Left colon (tissue), 2 donors: ENCODE measurements at regions not wholly inside any gene's neighbourhood (a gene's known extent, or its start where the extent isn't known, plus 50 kb on each side); places are given as distances from the start of the nearest gene placed in this dataset.

Experiments
- ATAC-seq: fragments of 200-7000 bp; cut with Tn5 transposase; one replicate; pipeline ENCODE4 v1.9.1; 2020; ENCODE audit warnings: mild to moderate bottlenecking, moderate library complexity
- DNase-seq, 2 donors: peaks; one replicate each; pipeline ENCODE4 v3.0.0-alpha.2; 2020
- intact Hi-C, 2 donors: fragments of 100-400 bp; cut with DNase I in 1 of 2; cut with micrococcal nuclease in 1 of 2; formaldehyde crosslinking; loops; one replicate each; pipeline versions ENCODE4 v1.11.2 to v1.14.0; 2022; cut with DNase I, micrococcal nuclease
- donor health status: DM: no; HTN: no; CAD: no.
- donor health status: DM: yes; HTN: yes; CAD: no.

DNA sequence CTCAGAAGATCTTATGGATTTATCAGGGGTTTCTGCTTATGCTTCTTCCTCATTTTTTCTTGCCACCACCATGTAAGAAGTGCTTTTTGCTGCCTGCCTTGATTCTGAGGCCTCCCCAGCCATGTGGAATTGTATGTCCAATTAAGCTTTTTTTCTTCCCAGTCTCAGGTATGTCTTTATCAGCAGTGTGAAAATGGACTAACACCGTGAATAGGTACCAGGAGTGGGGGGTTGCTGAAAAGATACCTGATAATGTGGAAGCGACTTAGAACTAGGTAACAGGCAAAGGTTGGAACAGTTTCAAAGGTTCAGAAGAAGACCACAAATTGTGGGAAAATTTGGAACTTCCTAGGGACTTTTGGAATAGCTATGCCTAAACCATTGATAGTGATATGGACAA is 1222.5 kb upstream of the NUDT12 start:
- DNase-seq: no peak
- intact Hi-C loops: no loop called here
- no peak for ATAC-seq

DNA sequence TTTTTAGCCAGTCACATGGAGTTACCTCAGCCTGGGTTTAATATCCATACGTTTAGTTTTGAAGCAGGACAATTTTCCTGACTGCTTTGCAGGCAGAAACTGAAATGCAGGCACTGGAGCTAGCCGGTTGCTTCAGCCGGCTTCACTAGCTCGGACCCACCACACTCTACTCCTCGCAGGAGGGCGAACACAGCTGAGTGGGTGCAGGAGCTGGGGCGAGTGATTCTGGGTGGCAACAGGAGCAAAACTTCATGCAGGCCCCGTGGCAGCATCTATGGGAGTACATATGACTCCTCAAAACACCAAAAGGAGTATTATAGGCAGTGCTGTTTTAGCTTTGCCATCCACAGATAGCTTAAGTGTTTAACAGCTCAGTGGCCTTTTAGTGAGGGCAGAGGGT is 1211.8 kb upstream of the NUDT12 start:
- no peak for ATAC-seq
- DNase-seq: no peak
- intact Hi-C loops: no loop called here

DNA sequence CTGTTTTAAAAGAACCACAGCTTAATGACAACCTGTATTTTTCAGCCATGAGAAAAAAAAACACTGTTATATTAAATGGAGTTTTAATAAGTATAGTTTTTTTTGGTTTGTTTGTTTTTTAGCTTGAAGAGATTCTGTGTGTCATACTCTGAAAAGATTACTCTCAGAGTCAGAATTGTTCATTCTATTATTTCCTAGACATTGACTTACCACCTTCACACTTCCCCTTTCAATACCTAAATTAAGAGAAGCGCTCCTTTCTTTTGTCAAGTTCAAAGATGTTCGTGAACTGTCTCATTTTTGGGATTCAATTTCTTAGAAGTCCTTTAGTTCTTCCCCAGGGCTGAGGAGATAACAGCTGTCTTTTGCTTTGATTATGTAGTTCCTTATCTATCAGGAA is 1201.6 kb upstream of the NUDT12 start:
- intact Hi-C loops: no loop called here
- ATAC-seq (no peak), DNase-seq (no peak)

DNA sequence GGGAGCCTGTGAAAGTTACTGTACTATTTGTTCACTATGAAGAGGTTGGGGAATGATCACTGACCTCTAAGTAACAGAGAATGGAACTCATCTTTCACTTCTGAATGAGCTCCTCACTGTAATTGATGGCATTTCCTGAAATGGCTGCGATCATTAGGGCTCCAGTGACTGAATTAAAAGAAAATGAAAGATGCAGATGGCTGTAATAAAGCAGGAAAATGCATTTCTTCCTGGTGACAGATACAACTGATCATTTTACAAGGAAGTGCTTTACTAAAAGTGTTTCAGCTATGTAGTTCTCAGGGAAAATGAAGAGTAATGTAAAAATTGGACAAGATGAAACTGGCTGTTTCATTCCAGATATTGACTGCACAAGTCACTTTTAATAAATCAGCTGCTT is 1200.6 kb upstream of the NUDT12 start:
- intact Hi-C loops: no loop called here
- DNase-seq: no peak
- no peak for ATAC-seq

DNA sequence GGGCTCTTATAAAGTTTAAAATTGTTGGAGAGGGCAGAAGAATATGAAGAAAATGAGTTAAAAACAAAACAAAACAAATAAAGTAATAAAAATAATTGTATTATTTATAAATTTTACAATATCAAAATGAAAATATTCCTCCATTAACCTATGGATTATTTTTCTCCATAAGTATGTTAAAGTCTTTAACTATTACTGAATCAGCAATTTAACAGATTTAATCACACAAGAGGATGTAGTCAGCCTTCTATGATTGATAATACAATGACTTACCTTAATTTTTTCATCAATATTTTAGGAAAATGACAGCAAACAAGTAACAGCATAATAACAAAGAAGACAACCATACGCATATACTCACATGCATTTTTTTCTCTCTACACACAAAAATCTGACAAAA is 1195.3 kb upstream of the NUDT12 start:
- ATAC-seq (no peak), DNase-seq (no peak)
- intact Hi-C loops: no loop called here

DNA sequence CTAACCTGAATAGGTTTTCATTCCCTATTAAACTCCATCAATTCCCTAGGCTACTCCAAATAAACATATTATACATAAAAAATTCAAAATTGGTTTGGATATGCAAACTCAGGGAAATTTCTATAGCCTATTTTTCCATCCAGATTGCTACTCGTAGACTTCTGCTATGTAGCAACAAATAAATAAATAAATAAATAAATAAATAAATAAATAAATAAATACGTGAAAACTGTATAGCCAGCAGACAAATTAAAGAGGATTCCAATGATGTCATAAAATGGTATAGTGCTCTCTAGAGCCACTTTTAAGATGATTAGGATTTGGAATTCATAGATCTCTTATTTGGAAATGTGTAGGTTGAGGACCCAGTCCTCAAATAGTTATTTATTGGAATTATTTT is 1193.2 kb upstream of the NUDT12 start:
- DNase-seq (no peak), ATAC-seq (no peak)
- intact Hi-C loops: no loop called here

DNA sequence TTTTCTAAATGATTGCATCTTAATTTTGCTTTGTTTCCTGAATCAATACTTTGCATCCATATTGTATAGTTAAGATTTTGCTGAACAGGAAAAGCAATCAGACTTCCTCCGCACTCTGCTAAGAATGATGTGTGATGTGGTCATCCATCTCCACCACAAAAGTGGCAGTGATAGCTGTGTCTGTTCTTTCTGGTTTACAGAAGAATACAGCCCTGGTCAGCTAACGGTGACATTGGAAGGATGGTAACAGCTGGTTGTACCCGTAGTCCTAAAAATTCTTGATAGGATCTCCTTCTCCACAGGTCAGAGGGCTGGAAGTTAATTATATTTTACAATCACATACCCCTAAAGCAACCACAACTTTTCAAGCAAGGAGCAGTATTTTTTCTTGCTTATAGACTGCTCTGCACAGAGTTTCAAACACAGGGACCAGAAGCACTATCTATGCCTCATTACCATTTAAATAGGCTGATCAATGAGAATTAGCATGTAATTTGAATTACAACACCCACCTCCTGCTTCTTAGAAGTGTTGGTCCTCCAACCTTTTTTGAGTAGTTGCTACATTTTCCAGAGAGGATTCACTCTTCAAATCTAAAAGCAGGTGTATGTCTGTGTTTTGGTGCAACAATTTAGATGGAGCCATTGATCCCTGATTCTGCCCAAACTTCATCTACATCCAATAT is 1191.9 kb upstream of the NUDT12 start:
- ATAC-seq: no peak
- intact Hi-C loops: no loop called here
- no peak for DNase-seq

DNA sequence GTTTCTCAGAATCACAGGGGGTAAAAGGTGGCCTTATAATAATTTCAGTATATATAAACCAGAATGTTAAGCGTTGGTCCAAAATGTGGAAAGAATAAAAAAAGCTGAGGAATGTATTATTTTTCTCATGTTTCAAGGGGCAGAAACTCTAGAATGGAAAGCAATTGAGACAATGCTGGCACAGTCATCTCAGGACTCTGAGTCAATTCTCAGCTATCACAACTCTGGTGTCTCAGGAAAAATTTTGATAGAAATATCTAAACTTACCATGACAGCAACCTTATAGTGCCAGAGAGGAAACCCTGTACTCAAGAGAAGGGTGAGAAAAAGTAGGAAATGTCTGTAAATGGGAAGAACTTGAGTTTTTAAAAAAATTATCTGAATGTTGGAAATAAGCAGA is 1189.4 kb upstream of the NUDT12 start:
- intact Hi-C loops: no loop called here
- no peak for DNase-seq
- ATAC-seq: no peak

DNA sequence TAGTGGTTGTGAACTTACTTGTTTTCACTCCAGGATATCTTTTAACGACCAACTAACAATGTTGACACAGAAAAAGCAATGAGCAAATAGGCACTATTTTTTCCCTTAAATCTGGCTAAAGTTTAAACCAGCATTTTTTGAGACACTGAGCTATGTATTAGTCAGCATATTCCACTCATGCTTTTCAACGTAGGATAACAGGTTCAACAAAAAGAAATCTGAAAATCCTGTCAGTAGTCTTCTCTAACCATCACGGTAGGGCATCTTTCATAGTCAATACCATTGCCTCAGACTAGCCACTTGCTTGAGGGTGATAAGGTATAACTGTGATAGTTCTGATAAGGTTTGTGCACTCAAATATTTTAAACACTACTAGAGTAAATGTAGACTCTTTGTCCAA is 1177.3 kb upstream of the NUDT12 start:
- no peak for DNase-seq
- no peak for ATAC-seq
- intact Hi-C loops: no loop called here

DNA sequence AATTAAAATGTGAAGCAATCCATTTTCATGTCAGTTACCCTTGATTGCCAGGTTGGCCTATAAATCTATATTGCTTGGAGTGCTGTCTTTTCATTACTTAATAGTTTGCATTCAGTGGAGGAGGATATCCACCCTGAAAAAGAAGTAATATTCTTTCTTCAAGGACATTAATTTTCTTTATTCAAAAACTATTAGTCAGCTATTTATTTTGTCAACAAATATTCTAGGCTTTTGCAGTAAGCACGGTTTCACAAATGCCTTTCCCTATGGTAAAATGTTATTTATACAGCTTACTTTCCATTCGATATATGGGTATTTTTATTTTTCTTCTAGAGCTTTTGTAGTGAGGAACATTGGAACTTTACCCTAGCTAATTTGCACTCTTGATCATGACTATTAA is 1176.9 kb upstream of the NUDT12 start:
- ATAC-seq: no peak
- no peak for DNase-seq
- intact Hi-C loops: no loop called here

DNA sequence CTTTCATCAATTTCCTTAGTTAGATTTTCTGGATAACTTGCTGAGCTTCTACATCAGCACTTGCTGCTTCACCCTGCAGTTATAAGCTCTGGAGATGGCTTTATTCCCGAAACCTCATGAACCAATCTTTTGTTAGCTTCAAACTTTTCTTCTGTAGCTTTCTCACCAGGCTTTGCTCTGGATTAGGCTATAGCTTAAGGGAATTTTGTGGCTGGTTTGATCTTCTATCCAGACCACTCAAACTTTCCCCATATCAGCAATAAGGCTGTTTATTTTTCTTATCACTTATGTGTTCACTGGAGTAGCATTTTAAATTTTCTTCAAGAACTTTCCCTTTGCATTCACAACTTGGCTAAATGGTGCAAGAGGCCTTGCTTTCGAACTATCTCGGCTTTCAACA is 1173.5 kb upstream of the NUDT12 start:
- ATAC-seq: no peak
- no peak for DNase-seq
- intact Hi-C loops: no loop called here

DNA sequence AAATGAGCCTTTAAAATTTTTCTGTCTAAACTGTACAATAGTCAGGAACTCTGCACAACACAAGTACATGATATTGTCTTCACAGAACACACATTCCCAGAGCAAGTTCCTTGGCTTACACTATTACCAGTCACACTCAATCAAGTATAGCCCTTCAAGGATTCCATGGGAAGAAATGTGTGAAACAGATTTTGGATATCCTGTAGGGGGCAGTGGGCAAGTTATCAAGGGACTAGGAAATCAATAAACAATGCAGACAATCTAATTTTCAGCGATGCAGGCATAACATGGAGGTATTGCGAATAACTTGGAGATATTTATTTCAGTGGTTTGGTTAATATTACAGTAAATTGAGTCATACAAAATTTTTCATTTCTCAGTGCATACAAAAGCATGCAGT is 1171.5 kb upstream of the NUDT12 start:
- intact Hi-C loops: no loop called here
- ATAC-seq: no peak
- DNase-seq: no peak

DNA sequence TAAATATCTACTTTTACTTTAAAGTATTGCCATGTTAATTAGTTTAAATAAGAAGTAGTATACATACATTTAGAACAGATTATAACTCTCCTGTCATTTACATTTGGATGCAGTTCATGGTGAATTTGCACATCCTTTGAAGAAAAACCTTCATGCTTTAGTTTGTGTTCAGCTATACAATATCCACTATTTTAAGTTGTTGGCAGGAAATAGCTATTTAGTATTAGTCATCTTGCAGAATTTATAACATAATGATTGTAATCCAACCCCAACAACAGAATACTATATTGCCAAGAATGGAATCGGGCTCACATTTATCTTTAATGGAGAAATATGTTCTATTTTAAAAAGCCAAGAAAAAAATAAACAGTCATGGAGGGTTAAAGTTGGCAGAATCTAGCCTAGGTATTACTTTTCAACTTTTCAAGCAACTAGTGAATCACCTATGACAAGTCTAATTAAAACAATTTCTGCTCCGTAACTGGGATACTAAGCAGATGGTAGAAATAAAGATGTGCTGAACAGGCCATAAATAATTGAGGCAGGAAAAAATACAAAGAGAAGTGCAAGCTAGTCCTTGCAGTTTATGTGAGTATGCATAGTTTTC is 1170.6 kb upstream of the NUDT12 start:
- intact Hi-C loops: no loop called here
- DNase-seq (no peak), ATAC-seq (no peak)

DNA sequence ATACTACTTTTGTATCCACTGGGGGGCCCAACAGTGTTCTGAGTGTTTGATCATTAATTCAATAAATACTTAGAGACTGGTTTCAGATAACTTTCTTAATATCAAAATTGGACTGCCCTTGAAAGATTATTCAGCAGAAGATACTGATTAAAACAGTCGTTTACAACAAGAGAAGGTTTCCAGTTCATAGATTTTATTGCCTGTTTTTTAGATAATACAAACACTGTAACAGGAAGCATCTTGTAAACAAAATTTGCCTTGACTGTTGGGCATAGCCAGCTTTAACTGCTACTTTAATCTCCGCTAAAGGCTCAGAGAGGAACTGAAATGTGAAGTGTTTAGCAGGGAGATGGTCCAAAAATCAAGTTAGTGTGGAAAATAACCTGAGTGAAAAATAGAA is 1168.7 kb upstream of the NUDT12 start:
- intact Hi-C loops: no loop called here
- ATAC-seq (no peak), DNase-seq (no peak)

DNA sequence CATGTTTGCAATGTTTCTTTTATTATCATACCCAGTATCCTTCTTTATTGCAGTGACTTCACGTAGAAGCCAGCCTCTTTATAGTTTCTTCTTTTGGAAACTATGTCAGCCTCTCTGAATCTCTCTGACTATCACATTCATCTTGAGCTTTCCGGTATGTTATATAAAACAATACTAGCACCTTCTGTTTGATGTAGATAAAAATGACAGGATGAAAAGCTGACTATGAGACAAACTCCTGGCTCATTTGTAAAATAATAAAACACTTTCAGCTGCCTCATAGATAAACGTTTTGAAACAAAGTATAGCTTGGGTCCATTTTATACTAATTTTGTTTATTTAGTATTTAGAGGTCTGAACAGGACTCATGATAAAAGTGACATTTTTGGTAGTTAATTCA is 1145.4 kb upstream of the NUDT12 start:
- ATAC-seq (no peak), DNase-seq (no peak)
- intact Hi-C loops: no loop called here

DNA sequence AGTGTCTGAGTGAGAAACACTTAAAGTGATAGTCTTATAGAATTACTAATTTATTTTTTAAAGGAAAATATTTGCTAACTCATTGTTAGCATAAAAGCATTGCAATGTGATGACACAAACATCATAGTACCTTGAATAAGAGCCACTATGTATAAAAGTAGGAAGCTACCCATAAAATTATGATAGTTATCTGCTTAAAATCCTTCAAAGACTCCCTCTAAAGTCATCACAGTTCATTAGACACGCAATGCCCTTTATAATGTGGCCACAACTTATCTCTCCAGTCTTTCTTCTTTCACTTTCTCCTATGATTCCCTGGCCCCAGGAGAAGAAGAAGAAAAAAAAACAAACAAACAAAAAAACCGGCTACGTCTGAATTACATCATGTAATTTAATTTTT is 1144.0 kb upstream of the NUDT12 start:
- no peak for ATAC-seq
- DNase-seq: no peak
- intact Hi-C loops: no loop called here

DNA sequence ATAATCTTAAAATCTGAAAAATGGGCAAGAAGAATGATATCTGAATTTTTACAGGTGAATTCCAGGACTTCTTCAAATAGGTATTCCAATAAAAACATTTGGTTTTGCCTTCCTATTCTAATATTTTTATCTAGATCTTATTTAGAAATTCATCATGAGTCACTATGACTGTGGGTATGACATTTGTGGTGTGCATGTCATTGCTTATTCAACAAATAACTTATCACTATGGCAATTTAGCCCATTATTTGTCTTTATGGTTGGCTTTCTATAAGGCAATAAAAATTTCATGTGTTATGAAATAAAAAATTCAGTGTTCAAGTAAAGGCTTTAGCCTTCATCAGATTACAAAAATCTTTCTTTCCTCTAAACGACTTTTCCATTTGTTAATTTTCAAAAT is 1139.6 kb upstream of the NUDT12 start:
- DNase-seq: no peak
- ATAC-seq: no peak
- intact Hi-C loops: no loop called here

DNA sequence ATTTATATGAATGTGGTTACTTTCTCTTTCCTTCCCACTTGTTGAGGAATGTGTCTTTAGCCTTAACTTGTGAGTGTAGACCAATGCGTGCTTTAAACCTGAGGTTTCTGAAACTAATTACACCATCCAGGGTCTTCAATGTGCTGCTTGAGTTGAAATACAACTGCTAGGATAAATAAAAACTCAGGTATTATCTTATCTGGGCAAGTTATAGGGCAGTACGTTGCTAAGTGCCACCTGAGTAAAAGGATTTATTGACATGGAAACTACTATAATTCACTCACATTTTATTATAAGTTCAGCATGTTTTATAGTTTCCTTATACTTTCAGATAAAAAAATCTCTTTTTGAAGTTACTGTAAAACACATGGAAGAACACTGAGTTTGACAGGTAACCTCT is 1136.8 kb upstream of the NUDT12 start:
- intact Hi-C loops: no loop called here
- DNase-seq: no peak
- ATAC-seq: peak; percentile 59

DNA sequence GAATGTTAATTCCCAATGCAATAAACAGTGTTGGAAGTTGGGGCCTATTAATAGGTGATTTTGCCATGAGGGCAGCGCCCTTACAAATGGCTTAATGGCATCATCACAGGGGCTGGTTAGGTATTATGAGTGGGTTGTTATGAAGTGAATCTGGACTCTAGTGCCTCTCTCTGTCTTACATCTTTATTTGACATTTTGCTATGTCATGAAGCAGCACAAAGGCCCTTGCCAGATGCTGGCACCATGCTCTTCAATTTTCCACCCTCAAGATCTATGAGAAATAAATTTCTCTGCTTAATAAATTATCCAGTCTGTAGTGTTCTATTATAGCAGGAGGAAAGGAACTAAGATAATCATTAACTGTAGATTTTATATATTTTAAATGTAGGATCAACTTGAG is 1098.7 kb upstream of the NUDT12 start:
- ATAC-seq (no peak), DNase-seq (no peak)
- intact Hi-C loops: no loop called here

DNA sequence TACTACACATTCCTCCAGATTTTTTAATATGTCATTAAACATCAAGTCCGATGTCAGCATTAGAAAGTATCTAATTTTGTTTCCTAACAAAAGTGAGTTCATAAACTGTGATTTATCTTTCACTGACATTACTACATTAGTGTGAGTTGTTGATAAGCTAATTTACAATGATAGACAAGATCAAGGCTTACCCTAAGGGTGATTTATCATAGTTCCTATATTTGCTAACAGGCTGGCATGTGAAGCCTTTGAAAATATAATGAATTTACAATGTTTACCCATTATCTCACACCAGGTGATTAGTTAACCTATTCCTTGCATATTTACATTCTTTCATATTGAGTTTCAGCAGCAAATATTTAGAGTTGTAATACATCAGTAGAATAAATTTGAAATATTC is 1096.9 kb upstream of the NUDT12 start:
- no peak for ATAC-seq

DNA sequence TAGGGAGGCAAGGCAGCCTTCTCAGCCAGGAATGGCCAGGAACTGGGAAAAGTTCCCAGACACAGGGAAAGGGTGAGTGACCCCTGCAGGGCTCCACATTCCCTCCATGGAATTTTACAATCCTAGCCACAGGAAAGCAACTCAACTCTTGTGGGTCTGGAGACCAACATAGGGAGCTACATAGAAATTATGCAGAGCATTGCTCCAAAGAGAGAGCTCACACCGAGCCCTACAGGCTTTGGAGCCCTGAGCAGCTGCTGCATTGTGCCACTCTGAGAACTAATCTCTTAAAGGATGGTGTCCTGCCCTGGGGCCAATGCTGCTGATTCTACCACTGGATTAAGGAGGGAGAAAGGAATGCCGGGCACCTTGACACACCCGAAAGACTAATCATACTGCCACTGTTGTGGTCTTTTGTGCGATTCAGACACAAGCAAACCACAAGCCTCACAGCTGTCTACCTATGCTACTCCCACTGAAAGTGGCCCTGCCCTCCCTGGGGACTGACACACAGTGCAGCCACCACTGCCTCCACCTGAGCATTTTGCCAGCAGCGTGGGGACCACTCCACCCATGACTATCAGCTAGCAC is 1089.8 kb upstream of the NUDT12 start:
- no peak for DNase-seq
- ATAC-seq: no peak
- intact Hi-C loops: no loop called here

More for the DNA sequence above, 1096.9 kb upstream of the NUDT12 start:
- no peak for DNase-seq
- intact Hi-C loops: no loop called here
